MM.1S (cell line): ENCODE measurements at regions not wholly inside any gene's neighbourhood (a gene's known extent, or its start where the extent isn't known, plus 50 kb on each side); places are given as distances from the start of the nearest gene placed in this dataset.

Experiments
- EZH2phosphoT487 ChIP-seq: fragments of 300-600 bp; sonication (generic); IDR thresholded peaks from 2 replicates; pipeline ENCODE4 v1.6.1; 2018; ENCODE audit warnings: antibody characterized with exemption, low read length
- TF ChIP-seq, protein P1 (sequence below): fragments of 300-600 bp; sonication (generic); IDR thresholded peaks from 2 replicates; pipeline ENCODE4 v1.5.1; 2016; ENCODE audit warnings: antibody characterized with exemption, low read length, mixed read lengths

DNA sequence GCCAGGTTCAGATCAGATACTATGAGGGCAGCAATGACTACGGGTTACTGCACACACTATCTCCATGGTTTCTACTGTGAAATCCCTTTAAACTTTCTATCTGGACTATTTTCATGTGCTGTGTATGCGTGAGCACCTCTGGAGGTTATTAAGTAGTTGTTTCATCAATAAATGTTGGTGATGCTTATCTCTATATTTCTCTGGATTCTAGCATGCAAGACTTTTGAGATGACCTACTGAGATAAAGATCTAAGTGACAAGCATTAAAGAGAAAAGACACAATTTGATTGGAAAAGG is 194.0 kb downstream of the NRIP1 start:
- TF ChIP-seq, protein P1, sequence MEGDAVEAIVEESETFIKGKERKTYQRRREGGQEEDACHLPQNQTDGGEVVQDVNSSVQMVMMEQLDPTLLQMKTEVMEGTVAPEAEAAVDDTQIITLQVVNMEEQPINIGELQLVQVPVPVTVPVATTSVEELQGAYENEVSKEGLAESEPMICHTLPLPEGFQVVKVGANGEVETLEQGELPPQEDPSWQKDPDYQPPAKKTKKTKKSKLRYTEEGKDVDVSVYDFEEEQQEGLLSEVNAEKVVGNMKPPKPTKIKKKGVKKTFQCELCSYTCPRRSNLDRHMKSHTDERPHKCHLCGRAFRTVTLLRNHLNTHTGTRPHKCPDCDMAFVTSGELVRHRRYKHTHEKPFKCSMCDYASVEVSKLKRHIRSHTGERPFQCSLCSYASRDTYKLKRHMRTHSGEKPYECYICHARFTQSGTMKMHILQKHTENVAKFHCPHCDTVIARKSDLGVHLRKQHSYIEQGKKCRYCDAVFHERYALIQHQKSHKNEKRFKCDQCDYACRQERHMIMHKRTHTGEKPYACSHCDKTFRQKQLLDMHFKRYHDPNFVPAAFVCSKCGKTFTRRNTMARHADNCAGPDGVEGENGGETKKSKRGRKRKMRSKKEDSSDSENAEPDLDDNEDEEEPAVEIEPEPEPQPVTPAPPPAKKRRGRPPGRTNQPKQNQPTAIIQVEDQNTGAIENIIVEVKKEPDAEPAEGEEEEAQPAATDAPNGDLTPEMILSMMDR = no peak
- TF ChIP-seq EZH2phosphoT487 = no peak
